SK-N-SH treated with all-trans-retinoic acid at 6 μM for 48 hours (cell line): ENCODE measurements at regions not wholly inside any gene's neighbourhood (a gene's known extent, or its start where the extent isn't known, plus 50 kb on each side); places are given as distances from the start of the nearest gene placed in this dataset.
A peak's percentile ranks its signal among the peaks of the same experiment; 100 is the strongest.

Source experiments
- ATAC-seq: fragments of 200-7000 bp; cut with Tn5 transposase; 3 replicates; pipeline ENCODE4 v1.9.1; 2020; ENCODE audit warnings: mild to moderate bottlenecking, moderate library complexity
- BACH2 ChIP-seq: fragments of 250-450 bp; sonication (Bioruptor Pico); IDR thresholded peaks from 2 replicates; pipeline ENCODE4 v1.9.0; 2021; ENCODE audit warnings: mild to moderate bottlenecking, borderline replicate concordance
- CREB5 ChIP-seq: fragments of 250-450 bp; sonication (Bioruptor Pico); IDR thresholded peaks from 2 replicates; pipeline ENCODE4 v1.5.1; 2020; ENCODE audit warnings: low read depth, mild to moderate bottlenecking, moderate library complexity
- CSDC2 ChIP-seq: fragments of 250-450 bp; sonication (Bioruptor Pico); IDR thresholded peaks from 2 replicates; pipeline ENCODE4 v1.5.0; 2020; ENCODE audit warnings: mild to moderate bottlenecking, moderate library complexity
- CSRNP3 ChIP-seq: fragments of 250-450 bp; sonication (Bioruptor Pico); IDR thresholded peaks from 2 replicates; pipeline ENCODE4 v1.5.1; 2021; ENCODE audit warnings: mild to moderate bottlenecking, moderate library complexity
- ESRRG ChIP-seq: fragments of 250-450 bp; sonication (Bioruptor Pico); IDR thresholded peaks from 2 replicates; pipeline ENCODE4 v1.6.1; 2021; ENCODE audit warnings: mild to moderate bottlenecking
- GLIS3 ChIP-seq: fragments of 250-450 bp; sonication (Bioruptor Pico); IDR thresholded peaks from 2 replicates; pipeline ENCODE4 v1.5.0; 2020; ENCODE audit warnings: mild to moderate bottlenecking, moderate library complexity
- ISL1 ChIP-seq: fragments of 250-450 bp; sonication (Bioruptor Pico); IDR thresholded peaks from 2 replicates; pipeline ENCODE4 v2.1.2; 2022; ENCODE audit warnings: mild to moderate bottlenecking, moderate library complexity
- OSR1 ChIP-seq: fragments of 250-450 bp; sonication (Bioruptor Pico); IDR thresholded peaks from 2 replicates; pipeline ENCODE4 v1.8.0; 2022; ENCODE audit warnings: moderate library complexity, mild to moderate bottlenecking, inconsistent platforms
- PATZ1 ChIP-seq: fragments of 250-450 bp; sonication (Bioruptor Pico); IDR thresholded peaks from 2 replicates; pipeline ENCODE4 v1.8.0; 2020; ENCODE audit warnings: mild to moderate bottlenecking, moderate library complexity, borderline replicate concordance
- POU6F1 ChIP-seq: fragments of 250-450 bp; sonication (Bioruptor Pico); IDR thresholded peaks from 2 replicates; pipeline ENCODE4 v1.8.0; 2021; ENCODE audit warnings: low read depth, mild to moderate bottlenecking, moderate library complexity, borderline replicate concordance
- SNAI2 ChIP-seq: fragments of 250-450 bp; sonication (Bioruptor Pico); IDR thresholded peaks from 2 replicates; pipeline ENCODE4 v1.5.0; 2020; ENCODE audit warnings: mild to moderate bottlenecking, moderate library complexity
- TOX ChIP-seq: fragments of 250-450 bp; sonication (Bioruptor Pico); IDR thresholded peaks from 2 replicates; pipeline ENCODE4 v1.8.0; 2021; ENCODE audit warnings: mild to moderate bottlenecking, moderate library complexity, borderline replicate concordance
- TSHZ2 ChIP-seq: fragments of 250-450 bp; sonication (Bioruptor Pico); IDR thresholded peaks from 2 replicates; pipeline ENCODE4 v1.5.0; 2020; ENCODE audit warnings: mild to moderate bottlenecking, moderate library complexity
- ZFP30 ChIP-seq: fragments of 450-650 bp; formaldehyde crosslinking; IDR thresholded peaks from 2 replicates; pipeline ENCODE4 v1.5.0; 2022; ENCODE audit warnings: mild to moderate bottlenecking, moderate library complexity
- ZNF565 ChIP-seq: fragments of 450-650 bp; formaldehyde crosslinking; conservative IDR thresholded peaks from 2 replicates; pipeline ENCODE4 v1.5.0; 2020; ENCODE audit warnings: low read depth, mild to moderate bottlenecking, moderate library complexity
- ZNF70 ChIP-seq: fragments of 450-650 bp; formaldehyde crosslinking; IDR thresholded peaks from 2 replicates; pipeline ENCODE4 v1.5.0; 2020; ENCODE audit warnings: mild to moderate bottlenecking, moderate library complexity
- ZNF8 ChIP-seq: fragments of 450-650 bp; formaldehyde crosslinking; IDR thresholded peaks from 2 replicates; pipeline ENCODE4 v1.5.0; 2020; ENCODE audit warnings: mild to moderate bottlenecking, moderate library complexity

GRCh38 chr20:34163307-34163706 is 51.3 kb upstream of the EIF2S2 start:
- no peak for ATAC-seq
- TF ChIP-seq OSR1 (CRISPR knock-in tag) (no peak), PATZ1 (CRISPR knock-in tag) (no peak), CSRNP3 (no peak), TOX (CRISPR knock-in tag) (no peak), ZFP30 (CRISPR knock-in tag) (no peak), ZNF8 (CRISPR knock-in tag) (no peak), SNAI2 (no peak), ZNF70 (CRISPR knock-in tag) (no peak), POU6F1 (CRISPR knock-in tag) (no peak), ZNF565 (CRISPR knock-in tag) (no peak), CSDC2 (CRISPR knock-in tag) (no peak), ESRRG (CRISPR knock-in tag) (no peak)

- ATAC-seq = peak; percentile 39; the same call in 1 of the 3 replicates
These were observed 52.4 kb upstream of the EIF2S2 start for GRCh38 chr20:34164381-34164984.

More at GRCh38 chr20:34164381-34164984, 52.4 kb upstream of the EIF2S2 start:
- TF ChIP-seq POU6F1 (CRISPR knock-in tag) = no peak
- TF ChIP-seq GLIS3 (CRISPR knock-in tag) = no peak
- no peak for TF ChIP-seq CREB5 (CRISPR knock-in tag)
- no peak for TF ChIP-seq BACH2 (CRISPR knock-in tag)
- no peak for TF ChIP-seq ISL1
- no peak for TF ChIP-seq TSHZ2 (CRISPR knock-in tag)
